ENCODE measurements at regions not wholly inside any gene's neighbourhood (a gene's known extent, or its start where the extent isn't known, plus 50 kb on each side); places are given as distances from the start of the nearest gene placed in this dataset.

- Mint-ChIP-seq H3K27ac (no peak overlapping the region), H3K36me3 (no peaks in the 10 kb centered on the region), H3K4me1 (no peaks in the 10 kb centered on the region), H3K9me3 (no peaks in the 10 kb centered on the region), H3K27me3 (ENCODE audit: low read depth) (no peaks in the 10 kb centered on the region), H3K4me3 (no peak overlapping the region)
- DNase-seq (ENCODE audit: low spot score) (no peak), ATAC-seq (no peak)
- ChIA-PET POLR2A (no interaction called here), CTCF (no interaction called here)
- TF ChIP-seq ELF4 (CRISPR knock-in tag; IDR thresholded peaks at IDR 0.05; ENCODE audit: low read depth) (no peak), ATF1 (CRISPR knock-in tag; IDR thresholded peaks at IDR 0.05) (no peak), ZNF138 (CRISPR knock-in tag; conservative IDR thresholded peaks at IDR 0.05) (no peak), ZNF425 (CRISPR knock-in tag; conservative IDR thresholded peaks at IDR 0.05) (no peak), E2F5 (CRISPR knock-in tag; IDR thresholded peaks at IDR 0.05) (no peak), FOXK1 (CRISPR knock-in tag; IDR thresholded peaks at IDR 0.05) (no peak), ERG (CRISPR knock-in tag; IDR thresholded peaks at IDR 0.05) (no peak), CTCF (IDR thresholded peaks at IDR 0.05) (no peak), SMAD4 (CRISPR knock-in tag; IDR thresholded peaks at IDR 0.05) (no peak), ZNF121 (CRISPR knock-in tag; IDR thresholded peaks at IDR 0.05) (no peak), ARID4B (CRISPR knock-in tag; IDR thresholded peaks at IDR 0.05; ENCODE audit: borderline replicate concordance) (no peak), MLX (CRISPR knock-in tag; IDR thresholded peaks at IDR 0.05) (no peak), JAZF1 (CRISPR knock-in tag; IDR thresholded peaks at IDR 0.05) (no peak), FOXP1 (CRISPR knock-in tag; IDR thresholded peaks at IDR 0.05; ENCODE audit: borderline replicate concordance) (no peak)
These were observed 114.3 kb upstream of the PAPPA start for GRCh38 chr9:116039312-116039711.

GRCh38 chr9:116039893-116040292, 113.7 kb upstream of the PAPPA start:
- Mint-ChIP-seq H3K36me3 (no peaks in the 10 kb centered on the region), H3K27ac (no peak overlapping the region), H3K9me3 (no peaks in the 10 kb centered on the region), H3K4me3 (no peak overlapping the region), H3K4me1 (no peaks in the 10 kb centered on the region), H3K27me3 (ENCODE audit: low read depth) (no peaks in the 10 kb centered on the region)
- ATAC-seq (no peak), DNase-seq (ENCODE audit: low spot score) (no peak)
- CTCF ChIA-PET: no interaction called here
- TF ChIP-seq OVOL2 (CRISPR knock-in tag; IDR thresholded peaks at IDR 0.05; ENCODE audit: borderline replicate concordance): no peak
- POLR2A ChIA-PET: no interaction called here
